ENCODE measurements at regions not wholly inside any gene's neighbourhood (a gene's known extent, or its start where the extent isn't known, plus 50 kb on each side); places are given as distances from the start of the nearest gene placed in this dataset.
"Not testable (repeated sequence)": the region's sequence is repeated elsewhere in the genome, so short reads cannot be mapped to it uniquely, and the experiment has no call there.

DNA sequence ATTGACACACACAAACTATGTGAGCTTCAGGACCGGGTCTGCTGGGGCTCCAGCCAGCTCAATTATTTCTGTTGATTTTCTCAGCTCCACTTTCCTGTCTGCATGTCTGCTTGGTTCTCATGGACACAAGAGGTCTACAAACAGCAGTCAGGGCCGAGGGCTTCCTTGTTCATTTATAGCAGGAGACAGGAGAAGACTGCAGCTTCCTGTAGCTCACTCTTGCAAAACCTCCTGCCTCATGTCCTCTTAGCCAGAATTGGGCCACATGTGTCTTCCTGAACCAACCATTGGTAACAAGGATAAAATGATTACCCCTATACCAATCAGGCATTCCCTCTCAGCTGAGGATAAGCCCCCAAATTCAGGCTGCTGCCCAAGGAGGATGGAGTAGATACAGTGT lies 182.8 kb downstream of the TLE3 start:
- TF ChIP-seq POLR2A (IDR thresholded peaks at IDR 0.05; ENCODE audit: low read length) (no peak), GATA1 (IDR thresholded peaks at IDR 0.05; ENCODE audit: low read depth, low read length) (no peak)
- DNase-seq = no peak

DNA sequence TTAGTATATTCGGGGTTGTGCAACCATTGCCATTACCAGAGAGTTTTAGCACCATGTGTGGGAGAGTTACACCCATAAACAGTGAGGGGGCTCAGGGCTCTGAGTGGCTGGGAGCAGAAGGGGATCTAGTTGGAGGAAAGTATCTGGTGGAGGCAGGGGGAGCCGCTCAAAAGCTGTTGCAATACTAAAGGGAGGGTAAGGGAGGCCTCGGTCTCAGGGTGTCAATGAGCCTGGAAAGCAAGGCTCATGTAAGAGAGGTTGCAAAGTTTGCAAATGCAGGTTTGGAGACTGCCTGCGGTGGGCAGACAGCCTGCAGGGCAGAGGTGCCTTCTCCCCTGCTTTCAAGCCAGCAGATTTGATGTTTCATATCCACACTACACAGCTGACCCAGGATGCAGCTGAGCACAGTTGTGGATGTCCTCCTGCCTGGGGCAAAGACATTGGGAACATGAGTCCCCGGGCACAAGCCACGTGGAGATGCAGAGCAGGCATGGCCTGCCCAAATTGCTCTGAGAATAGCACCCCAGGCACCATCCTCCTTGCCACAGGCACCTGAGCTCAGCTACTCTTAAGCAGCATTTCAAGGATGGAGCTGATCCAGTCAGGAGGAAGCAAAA lies 181.4 kb downstream of the TLE3 start:
- no peak for TF ChIP-seq GATA1 (IDR thresholded peaks at IDR 0.05; ENCODE audit: low read depth, low read length)
- no peak for TF ChIP-seq POLR2A (IDR thresholded peaks at IDR 0.05; ENCODE audit: low read length)
- DNase-seq = no peak

- TF ChIP-seq POLR2A (IDR thresholded peaks at IDR 0.05; ENCODE audit: low read length) = no peak
- TF ChIP-seq GATA1 (IDR thresholded peaks at IDR 0.05; ENCODE audit: low read depth, low read length) = no peak
- no peak for DNase-seq
These were observed 180.7 kb downstream of the TLE3 start for GRCh38 chr15:69917056-69917455.

DNA sequence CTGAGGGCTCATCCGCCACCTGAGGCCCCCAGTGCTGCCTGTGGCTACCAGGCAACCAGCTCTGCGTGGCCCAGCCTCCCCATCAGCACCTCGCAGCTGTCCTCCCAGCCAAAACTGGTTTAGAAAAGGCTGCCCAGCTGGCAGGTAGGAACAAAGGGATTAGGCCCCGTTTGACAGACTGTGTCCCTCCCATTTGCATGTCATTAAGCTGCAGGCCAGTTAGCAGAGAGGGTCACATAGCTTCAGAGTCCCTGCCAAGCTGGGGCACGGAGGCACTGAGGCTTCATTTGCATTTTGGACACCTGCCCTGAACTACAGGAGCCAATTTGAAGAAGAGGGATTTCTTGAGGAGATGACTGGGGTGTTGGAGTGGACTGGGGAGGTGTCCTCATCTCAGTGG lies 177.9 kb downstream of the TLE3 start:
- no peak for DNase-seq
- TF ChIP-seq POLR2A (IDR thresholded peaks at IDR 0.05; ENCODE audit: low read length) (no peak), GATA1 (IDR thresholded peaks at IDR 0.05; ENCODE audit: low read depth, low read length) (no peak)

DNA sequence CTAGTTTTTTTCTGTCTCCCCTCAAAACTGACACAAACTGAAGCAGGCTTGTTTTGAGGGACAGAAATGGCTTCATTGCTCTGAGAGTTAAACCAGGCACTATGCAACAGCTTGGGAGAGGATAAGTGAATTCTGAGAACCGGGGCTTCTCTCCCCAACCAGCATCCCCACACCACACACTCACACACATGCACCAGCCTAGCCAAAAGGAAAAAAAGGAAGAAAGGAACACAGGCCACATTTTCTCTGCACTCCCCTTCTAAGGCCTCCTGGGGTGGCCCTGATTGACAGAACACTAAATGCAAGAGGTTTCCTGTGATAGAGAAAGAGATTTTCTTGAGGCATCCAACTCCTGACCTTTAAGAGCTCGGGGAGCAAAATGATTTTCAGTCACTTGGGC lies 177.5 kb downstream of the TLE3 start:
- TF ChIP-seq GATA1 (IDR thresholded peaks at IDR 0.05; ENCODE audit: low read depth, low read length) (no peak), POLR2A (IDR thresholded peaks at IDR 0.05; ENCODE audit: low read length) (no peak)

GRCh38 chr15:69921626-69922619 lies 175.8 kb downstream of the TLE3 start:
- TF ChIP-seq GATA1 (IDR thresholded peaks at IDR 0.05; ENCODE audit: low read depth, low read length) (no peak), POLR2A (IDR thresholded peaks at IDR 0.05; ENCODE audit: low read length) (no peak)
- DNase-seq = no peak

More for the DNA sequence above, 177.5 kb downstream of the TLE3 start:
- no peak for DNase-seq

DNA sequence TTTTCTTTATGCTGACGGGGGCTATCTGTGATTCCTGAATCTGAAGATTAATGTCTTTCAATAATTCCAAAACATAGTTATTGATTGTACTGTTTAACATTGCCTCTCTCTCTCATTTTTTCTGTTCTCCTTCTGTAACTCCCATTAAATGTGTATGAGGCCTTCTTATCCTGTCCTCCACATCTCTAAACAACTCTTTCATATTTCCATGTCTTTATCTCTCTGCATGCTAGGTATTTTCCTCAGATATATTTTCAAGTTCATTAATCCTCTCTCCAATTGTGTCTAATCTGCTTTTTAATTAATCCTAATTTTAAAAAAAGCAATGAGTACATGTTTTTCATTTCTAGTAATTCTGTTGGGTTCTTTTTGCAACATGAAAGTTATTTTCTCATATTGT lies 173.2 kb downstream of the TLE3 start:
- TF ChIP-seq GATA1 (IDR thresholded peaks at IDR 0.05; ENCODE audit: low read depth, low read length) (no peak), POLR2A (IDR thresholded peaks at IDR 0.05; ENCODE audit: low read length) (no peak)
- DNase-seq = no peak

GRCh38 chr15:69926006-69926405 lies 171.7 kb downstream of the TLE3 start:
- TF ChIP-seq GATA1 (IDR thresholded peaks at IDR 0.05; ENCODE audit: low read depth, low read length) (no peak), POLR2A (IDR thresholded peaks at IDR 0.05; ENCODE audit: low read length) (no peak)
- no peak for DNase-seq

- TF ChIP-seq POLR2A (IDR thresholded peaks at IDR 0.05; ENCODE audit: low read length) (no peak), GATA1 (IDR thresholded peaks at IDR 0.05; ENCODE audit: low read depth, low read length) (no peak)
- DNase-seq = no peak
These were observed 171.0 kb downstream of the TLE3 start for GRCh38 chr15:69926721-69927120.

- not testable (repeated sequence) for DNase-seq
These were observed 168.8 kb downstream of the TLE3 start for GRCh38 chr15:69928890-69929289.

DNA sequence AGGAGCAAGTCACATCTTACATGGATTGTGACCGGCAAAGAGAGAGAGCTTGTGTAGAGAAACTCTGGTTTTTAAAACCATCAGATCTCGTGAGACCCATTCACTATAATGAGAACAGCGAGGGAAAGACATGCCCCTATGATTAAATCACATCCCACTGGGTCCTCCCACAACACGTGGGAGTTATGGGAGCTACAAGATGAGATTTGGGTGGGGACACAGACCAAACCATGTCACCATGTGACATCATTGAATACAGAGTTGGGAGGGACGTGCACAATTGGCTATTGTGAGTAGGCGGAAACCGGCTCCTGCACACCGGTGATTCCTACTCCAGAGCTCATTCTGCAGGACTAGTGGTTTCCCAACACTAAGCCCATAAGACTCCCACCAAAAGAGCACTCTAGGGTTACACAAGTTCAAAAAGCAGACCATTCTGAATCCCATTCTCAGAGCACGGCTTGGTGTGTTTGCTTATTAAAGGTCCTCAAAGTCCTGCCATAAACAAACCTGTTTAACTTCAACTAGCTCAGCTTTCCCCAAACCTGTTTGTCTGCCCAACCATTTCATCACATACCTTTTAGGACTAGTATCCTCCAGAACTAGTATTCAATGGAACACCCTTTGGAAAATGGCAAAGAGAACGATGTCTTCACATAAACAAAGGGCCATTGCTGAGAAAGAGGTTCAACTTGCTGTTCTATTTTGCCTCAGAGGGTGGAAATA lies 167.6 kb downstream of the TLE3 start:
- DNase-seq = no peak
- no peak for TF ChIP-seq GATA1 (IDR thresholded peaks at IDR 0.05; ENCODE audit: low read depth, low read length)
- TF ChIP-seq POLR2A (IDR thresholded peaks at IDR 0.05; ENCODE audit: low read length) = no peak

DNA sequence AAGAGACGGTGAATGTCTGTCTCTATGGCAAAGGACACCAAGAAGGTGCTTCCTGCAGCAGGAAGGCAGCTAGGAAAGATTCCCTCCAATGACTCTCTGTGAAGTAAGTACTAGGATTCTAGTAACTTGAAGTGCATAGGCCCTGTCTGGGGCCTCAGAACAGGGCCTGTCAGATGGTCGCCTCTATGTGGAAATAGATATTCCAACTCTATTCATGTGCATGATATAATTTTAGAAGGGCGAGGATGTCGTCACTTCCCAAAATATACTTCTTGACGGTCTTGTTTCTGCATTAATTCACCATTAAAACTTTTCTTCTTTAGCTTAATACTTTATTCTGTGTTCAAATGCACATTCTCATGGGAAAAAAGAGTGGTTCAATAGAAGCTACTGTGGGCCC lies 167.0 kb downstream of the TLE3 start:
- TF ChIP-seq GATA1 (IDR thresholded peaks at IDR 0.05; ENCODE audit: low read depth, low read length) (no peak), POLR2A (IDR thresholded peaks at IDR 0.05; ENCODE audit: low read length) (no peak)
- no peak for DNase-seq

GRCh38 chr15:69931156-69931555 lies 166.6 kb downstream of the TLE3 start:
- DNase-seq = no peak
- TF ChIP-seq GATA1 (IDR thresholded peaks at IDR 0.05; ENCODE audit: low read depth, low read length) = no peak
- TF ChIP-seq POLR2A (IDR thresholded peaks at IDR 0.05; ENCODE audit: low read length) = no peak

DNA sequence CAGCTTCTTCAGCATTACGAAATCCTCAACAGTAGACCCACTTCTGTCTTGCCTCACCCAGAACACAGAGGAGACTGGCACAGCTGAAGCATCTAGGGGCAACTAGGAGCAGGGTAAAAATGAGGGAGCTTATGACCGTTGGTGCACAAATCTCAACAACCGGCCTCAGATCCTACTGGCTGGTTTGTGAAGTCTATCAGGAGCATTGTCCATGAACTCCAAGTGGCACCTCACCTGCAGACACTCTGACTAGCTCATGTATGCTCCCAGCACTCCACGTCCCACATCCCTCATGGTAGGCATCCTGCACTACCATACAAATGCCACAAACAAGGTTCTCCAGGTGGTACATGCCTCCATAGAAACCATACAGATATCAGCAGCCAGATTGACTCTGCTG lies 163.1 kb downstream of the TLE3 start:
- TF ChIP-seq POLR2A (IDR thresholded peaks at IDR 0.05; ENCODE audit: low read length) = no peak
- no peak for TF ChIP-seq GATA1 (IDR thresholded peaks at IDR 0.05; ENCODE audit: low read depth, low read length)
- no peak for DNase-seq
